Loucy (cell line): ENCODE measurements at regions not wholly inside any gene's neighbourhood (a gene's known extent, or its start where the extent isn't known, plus 50 kb on each side); places are given as distances from the start of the nearest gene placed in this dataset.

Experiments used
- EZH2phosphoT487 ChIP-seq: fragments of 200-600 bp; IDR thresholded peaks from 2 replicates; pipeline ENCODE4 v1.6.1; 2018; ENCODE audit warnings: antibody characterized with exemption, mild to moderate bottlenecking, moderate library complexity, borderline replicate concordance
- TF ChIP-seq, protein P1 (sequence below): fragments of 200-600 bp; sonication (generic); conservative IDR thresholded peaks from 2 replicates; pipeline ENCODE4 v1.5.1; 2014; ENCODE audit warnings: mild to moderate bottlenecking, antibody characterized with exemption, low read length

DNA sequence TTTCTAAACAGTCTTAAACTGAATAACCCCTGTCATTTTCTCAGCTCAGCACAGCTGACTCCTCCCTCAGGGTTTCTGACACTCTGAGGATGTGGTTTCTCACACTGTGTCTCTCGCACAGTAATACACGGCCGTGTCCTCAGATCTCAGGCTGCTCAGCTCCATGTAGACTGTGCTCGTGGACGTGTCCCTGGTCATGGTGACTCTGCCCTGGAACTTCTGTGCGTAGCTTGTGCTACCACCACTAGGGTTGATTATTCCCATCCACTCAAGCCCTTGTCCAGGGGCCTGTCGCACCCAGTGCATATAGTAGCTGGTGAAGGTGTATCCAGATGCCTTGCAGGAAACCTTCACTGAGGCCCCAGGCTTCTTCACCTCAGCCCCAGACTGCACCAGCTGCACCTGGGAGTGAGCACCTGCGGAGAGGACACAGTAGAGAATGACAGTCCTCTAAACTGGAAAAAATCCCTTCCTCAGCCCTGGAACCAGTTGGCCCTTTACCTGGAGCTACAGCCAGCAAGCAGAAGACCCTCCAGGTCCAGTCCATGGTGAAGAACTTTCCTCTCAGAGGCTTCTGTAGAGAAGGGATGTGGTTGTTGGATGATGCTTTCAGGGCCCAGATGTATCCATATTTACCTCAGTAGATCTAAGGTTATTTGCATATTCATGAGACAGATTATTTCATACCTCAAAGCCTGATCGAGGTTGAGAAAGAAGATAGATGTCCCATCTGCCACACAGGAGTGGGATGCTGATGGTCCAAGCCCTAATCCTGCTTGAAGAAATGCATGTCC lies 984.8 kb downstream of the TMEM121 start:
- TF ChIP-seq, protein P1, sequence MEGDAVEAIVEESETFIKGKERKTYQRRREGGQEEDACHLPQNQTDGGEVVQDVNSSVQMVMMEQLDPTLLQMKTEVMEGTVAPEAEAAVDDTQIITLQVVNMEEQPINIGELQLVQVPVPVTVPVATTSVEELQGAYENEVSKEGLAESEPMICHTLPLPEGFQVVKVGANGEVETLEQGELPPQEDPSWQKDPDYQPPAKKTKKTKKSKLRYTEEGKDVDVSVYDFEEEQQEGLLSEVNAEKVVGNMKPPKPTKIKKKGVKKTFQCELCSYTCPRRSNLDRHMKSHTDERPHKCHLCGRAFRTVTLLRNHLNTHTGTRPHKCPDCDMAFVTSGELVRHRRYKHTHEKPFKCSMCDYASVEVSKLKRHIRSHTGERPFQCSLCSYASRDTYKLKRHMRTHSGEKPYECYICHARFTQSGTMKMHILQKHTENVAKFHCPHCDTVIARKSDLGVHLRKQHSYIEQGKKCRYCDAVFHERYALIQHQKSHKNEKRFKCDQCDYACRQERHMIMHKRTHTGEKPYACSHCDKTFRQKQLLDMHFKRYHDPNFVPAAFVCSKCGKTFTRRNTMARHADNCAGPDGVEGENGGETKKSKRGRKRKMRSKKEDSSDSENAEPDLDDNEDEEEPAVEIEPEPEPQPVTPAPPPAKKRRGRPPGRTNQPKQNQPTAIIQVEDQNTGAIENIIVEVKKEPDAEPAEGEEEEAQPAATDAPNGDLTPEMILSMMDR, result no peak; the same call in 1 of the 2 replicates
- TF ChIP-seq EZH2phosphoT487, result no peak
